Body of pancreas (tissue), 4 donors: ENCODE measurements at regions not wholly inside any gene's neighbourhood (a gene's known extent, or its start where the extent isn't known, plus 50 kb on each side); places are given as distances from the start of the nearest gene placed in this dataset.

Source experiments
- POLR2A ChIP-seq, 3 donors: fragments of 450-650 bp; IDR thresholded peaks; one replicate each; pipeline ENCODE4 v1.6.1; 2016; ENCODE audit warnings: antibody characterized with exemption in 3 of 3, mild to moderate bottlenecking in 2 of 3
- TF ChIP-seq, protein P1 (sequence below), 7 experiments: fragments of 450-650 bp in 4 of 7; fragments of 200-600 bp in 3 of 7; sonication (generic) in 3 of 7; IDR thresholded peaks; one replicate each; pipeline ENCODE4 v1.5.1; 2016 to 2019; ENCODE audit warnings: antibody characterized with exemption in 7 of 7

DNA sequence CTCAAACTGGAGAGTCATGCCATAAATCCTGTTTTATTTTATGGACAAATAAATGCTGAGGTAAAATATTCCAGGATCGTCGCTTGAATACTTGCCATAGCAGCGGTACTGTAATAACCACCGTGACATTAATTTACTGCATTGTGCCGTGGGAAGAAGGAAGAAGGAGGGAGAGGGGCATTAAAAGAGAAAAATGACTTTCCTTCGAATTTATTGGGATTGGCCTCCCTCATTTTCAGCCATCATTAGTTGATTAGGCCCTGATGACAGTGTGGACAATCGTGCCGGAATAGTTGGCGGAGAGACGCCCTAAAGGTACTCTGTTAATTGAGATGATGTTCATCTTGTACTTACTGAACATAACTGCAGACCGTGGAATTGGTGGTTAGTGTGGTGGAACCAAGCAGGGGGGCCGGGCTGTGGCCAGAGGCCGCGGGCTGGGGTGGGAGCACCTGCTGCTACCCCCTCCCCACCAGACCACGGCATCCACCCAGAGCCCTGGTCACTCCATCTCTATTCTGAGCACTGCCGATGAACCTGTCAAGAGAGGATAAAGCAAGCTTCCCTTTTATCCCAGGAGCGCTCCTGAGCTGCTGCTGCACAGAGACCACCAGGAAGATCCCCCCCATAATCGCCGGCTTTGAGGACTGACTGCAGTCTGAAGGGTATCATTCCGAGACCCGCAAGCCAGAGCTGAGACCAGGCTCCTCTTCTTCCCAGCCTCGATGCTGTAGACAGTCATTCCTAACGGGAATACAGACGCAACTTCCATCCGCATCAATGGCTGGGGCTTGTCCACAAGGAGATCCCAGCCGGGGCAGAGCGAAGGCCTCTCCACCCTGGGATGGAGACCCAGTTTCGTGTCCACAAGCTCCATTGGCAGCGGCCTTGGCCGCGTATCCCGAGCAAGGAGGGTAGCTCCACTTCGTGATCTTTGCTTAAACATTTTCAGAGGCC, 168.3 kb upstream of the TSHZ3 start:
- TF ChIP-seq POLR2A (IDR thresholded peaks at IDR 0.05) = no peak
- TF ChIP-seq, protein P1, sequence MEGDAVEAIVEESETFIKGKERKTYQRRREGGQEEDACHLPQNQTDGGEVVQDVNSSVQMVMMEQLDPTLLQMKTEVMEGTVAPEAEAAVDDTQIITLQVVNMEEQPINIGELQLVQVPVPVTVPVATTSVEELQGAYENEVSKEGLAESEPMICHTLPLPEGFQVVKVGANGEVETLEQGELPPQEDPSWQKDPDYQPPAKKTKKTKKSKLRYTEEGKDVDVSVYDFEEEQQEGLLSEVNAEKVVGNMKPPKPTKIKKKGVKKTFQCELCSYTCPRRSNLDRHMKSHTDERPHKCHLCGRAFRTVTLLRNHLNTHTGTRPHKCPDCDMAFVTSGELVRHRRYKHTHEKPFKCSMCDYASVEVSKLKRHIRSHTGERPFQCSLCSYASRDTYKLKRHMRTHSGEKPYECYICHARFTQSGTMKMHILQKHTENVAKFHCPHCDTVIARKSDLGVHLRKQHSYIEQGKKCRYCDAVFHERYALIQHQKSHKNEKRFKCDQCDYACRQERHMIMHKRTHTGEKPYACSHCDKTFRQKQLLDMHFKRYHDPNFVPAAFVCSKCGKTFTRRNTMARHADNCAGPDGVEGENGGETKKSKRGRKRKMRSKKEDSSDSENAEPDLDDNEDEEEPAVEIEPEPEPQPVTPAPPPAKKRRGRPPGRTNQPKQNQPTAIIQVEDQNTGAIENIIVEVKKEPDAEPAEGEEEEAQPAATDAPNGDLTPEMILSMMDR (IDR thresholded peaks at IDR 0.05) = no peak
